8988T (cell line): ENCODE measurements at regions not wholly inside any gene's neighbourhood (a gene's known extent, or its start where the extent isn't known, plus 50 kb on each side); places are given as distances from the start of the nearest gene placed in this dataset.
"Not testable (repeated sequence)": the region's sequence is repeated elsewhere in the genome, so short reads cannot be mapped to it uniquely, and the experiment has no call there.

ENCODE experiments used
- DNase-seq: peaks from one replicate; pipeline ENCODE4 v3.0.0; 2011

- DNase-seq = no peak
Observed at GRCh38 chr22:19643448-19644313, 70.6 kb upstream of the SEPTIN5 start.

DNA sequence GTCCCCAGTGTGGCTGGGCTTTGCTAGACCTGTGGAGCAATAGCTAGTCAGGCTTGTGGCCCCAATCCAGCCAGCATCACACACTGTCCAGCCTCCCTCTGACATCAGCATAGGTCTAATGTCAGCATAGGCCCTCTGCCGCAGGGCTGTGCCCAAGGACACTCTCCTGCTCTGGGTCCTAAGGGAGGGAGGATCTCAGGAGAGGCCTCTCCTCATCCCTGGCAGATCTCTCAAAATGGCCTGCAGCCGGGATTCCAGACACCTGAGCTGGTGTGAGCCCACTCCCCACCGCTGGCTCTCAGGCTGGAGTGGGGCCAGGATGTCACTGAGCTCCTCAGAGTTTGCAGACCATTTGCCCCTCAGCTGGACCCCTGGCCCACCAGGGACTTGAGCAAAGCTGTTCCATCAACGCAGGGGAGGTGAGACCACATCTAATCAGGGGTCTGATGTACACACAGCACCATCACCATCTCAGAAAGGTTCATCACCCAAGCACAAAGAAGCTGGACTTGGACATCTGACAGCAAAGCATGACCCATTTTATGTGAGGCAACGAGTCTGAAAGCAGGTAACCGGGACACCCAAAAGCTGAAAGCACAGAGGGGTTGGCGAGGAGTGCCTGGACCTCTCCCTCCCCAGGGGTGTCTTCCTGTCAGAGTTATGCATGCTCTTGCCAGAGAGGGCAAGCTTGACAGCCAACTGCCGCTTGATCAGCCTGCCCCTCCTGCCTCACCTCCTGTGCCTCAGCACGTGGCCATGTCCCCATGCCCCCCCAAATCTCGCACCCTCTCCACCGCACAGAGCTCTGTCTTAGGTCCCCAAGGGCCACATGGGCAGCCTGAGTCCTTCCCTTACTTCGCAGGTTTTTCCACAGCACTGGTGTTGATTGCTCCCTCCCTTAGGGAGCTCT lies 69.7 kb upstream of the SEPTIN5 start:
- no peak for DNase-seq

- DNase-seq = no peak
Observed at GRCh38 chr22:19645391-19645790, 68.9 kb upstream of the SEPTIN5 start.

DNA sequence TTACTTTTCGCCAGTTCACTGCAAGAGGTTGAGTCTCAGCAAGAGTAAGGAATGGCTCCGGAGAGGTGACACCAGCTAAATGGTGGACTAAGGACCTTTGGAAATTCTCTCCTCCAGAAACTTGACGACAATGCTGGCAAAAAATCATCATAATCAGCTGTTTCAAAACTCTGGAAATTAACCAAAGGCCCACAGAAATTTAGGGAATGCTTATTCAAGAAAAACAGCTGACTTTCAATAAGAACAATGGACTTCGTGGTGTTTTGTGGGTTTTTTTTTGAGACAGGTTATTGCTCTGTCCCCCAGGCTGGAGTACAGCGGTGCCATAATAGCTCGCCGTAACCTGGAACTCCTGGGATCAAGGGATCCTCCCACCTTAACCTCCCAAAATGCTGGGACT lies 68.4 kb upstream of the SEPTIN5 start:
- DNase-seq = no peak

GRCh38 chr22:19646383-19646782 lies 67.9 kb upstream of the SEPTIN5 start:
- DNase-seq = no peak

GRCh38 chr22:19648419-19648929 lies 65.8 kb upstream of the SEPTIN5 start:
- DNase-seq = no peak

DNA sequence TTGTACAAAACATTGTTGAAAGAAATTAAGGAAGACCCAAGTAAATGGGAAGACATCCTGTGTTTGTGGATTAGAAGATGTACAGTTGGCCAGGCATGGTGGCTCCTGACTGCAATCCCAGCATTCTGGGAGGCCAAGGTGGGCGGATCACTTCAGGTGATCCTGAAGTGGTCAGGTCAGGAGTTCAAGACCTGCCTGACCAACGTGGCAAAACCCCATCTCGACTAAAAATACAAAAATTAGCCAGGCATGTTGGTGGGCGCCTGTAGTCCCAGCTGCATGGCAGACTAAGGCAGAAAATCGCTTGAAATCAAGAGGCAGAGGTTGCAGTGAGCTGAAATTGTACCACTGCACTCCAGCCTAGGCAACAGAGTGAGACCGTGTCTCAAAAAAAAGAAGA lies 62.0 kb upstream of the SEPTIN5 start:
- no peak for DNase-seq

GRCh38 chr22:19654338-19654987 lies 59.8 kb upstream of the SEPTIN5 start:
- no peak for DNase-seq

DNA sequence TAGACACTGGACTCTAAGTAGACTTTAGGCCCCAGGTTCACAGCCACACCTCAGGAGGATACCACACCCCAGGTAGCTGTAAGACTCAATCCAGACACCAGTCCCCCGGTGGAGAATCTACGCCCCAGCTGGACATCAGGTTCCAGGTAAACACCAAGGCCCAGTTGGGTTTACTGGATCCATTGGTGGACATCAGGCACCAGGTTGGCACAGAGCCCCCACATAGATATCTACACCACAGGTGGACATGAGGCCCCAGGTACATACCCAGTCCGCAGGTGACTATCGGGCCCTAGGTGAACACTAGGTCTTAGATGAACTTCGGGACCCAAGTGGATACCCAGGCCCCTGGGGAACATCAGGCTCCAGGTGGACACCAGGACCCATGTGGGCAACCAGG lies 58.9 kb upstream of the SEPTIN5 start:
- no peak for DNase-seq

GRCh38 chr22:19656541-19657251 lies 57.6 kb upstream of the SEPTIN5 start:
- no peak for DNase-seq

- DNase-seq = no peak
Observed at GRCh38 chr22:19657252-19658056, 56.8 kb upstream of the SEPTIN5 start.

DNA sequence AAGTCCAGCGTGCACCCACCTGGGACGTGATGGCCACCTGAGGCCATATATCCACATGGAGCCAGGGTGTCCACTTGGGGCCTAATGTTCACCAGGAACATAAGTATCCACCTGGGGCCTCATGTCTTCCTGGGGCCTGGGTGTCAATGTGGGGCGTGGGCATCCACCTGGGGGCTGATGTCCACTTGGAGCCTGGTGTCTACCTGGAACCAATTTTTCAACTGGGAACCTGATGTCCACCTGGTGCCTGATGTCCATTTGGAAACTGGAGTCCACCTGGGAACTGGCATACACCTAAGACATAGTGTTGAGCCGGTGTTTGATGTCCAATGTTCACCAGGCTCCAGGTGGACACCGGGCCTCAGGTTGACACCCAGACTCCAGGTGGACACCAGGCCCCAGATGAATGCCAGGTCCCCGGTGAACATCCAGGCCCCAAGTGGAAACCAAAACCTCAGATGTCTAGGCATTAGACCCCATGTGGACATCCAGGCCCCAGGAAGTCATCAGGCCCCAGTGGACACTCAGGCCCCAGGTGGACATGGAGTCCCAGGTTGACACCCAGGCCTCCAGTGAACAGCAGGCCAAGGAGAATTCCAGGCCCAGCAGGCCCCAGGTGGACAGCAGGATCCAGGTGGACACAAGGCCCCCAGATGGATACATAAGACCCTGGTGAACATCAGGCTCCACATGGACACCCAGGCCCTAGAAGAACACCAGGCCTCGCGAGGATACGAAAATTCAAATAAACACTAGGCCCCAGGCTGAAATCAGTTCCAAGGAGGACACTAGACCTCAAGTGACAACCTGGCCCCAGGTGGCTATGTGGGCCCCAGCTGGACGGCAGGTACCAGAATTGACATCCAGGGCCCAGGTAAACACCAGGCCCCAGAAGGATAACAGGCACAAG lies 56.0 kb upstream of the SEPTIN5 start:
- DNase-seq = no peak

DNA sequence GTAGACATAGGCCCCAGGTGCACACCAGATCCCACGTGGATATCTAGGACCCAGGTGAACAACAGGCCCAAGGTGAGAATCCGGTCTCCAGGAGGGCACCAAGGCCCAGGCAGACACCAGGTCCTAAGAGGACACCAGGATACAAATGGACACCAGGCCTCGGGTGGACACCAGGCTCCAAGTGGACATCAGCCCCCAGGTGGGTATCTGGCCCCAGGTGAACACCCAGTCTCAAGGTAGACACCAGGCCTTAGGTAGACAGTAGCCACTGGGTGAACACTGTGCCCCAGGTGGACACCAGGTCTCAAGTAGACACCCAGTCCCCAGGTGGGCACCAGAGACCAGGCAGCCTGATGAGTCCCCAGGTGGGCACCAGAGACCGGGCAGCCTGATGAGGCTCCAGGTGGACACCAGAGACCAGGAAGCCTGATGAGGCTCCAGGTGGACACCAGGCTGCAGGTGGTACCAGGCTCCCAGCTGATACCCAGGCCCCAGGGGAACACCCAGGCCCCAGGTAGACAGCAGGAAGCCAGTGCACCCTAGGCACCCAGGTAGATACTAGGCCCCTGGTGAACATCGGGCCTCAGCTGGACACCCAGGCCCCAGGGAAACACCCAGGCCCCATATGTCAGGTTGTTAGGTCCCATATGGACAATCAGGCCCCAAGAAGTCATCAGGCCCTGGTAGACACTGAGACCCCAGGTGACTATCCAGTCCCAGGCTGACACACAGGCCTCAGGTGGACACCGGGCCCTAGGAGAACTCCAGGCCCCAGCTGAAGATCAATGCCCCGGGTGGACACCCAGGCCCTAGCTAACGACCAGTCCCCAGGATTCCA lies 55.1 kb upstream of the SEPTIN5 start:
- no peak for DNase-seq

DNA sequence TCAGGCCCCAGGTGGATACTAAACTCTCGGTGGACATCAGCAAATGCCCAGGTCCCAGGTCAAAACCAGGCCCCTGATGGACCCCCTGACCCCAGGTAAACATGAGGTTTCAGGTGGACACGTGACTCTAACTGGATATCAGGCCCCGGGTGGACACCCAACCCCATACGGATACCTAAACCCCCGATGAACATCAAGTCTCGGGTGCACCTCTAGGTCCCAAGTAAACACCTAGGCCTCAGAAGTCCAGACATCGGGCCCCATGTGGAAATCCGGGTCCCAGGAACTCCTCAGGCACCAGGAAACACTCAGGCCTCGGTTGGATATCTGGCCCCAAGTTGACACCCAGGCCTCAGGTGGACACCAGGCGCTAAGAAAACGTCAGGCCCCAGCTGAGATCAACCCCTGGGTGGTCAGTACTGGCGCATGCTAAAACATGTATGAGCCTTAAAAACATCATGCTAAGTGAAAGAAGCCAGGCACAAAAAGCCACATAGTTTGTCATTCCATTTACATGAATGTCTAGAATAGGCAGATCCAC lies 54.4 kb upstream of the SEPTIN5 start:
- no peak for DNase-seq

GRCh38 chr22:19660583-19660982 lies 53.7 kb upstream of the SEPTIN5 start:
- not testable (repeated sequence) for DNase-seq

GRCh38 chr22:19661156-19661555 lies 53.1 kb upstream of the SEPTIN5 start:
- no peak for DNase-seq

DNA sequence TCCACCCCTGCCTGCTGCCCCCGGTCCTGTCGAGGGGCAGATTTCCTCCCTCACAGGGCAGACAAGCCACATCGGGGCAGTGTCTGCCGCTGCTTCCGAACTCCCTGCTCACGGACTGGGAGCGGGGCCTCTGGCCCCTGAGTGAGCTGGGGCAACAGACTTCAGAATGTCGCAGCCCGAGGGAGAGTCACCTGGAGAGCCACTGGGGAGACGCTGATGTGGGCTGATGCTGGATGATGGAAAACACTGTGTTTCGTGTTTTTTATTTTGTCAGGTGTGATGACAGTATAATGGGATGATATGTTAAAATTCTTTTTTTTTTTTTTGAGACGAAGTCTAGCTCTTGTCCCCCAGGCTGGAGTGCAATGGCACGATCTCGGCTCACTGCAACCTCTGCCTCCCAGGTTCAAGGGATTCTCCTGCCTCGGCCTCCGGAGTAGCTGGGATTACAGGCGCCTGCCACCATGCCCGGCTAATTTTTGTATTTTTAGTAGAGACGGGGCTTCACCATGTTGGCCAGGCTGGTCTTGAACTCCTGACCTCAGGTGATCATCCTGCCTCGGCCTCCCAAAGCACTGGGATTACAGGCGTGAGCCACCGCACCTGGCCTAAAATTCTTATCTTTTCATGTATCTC lies 52.1 kb upstream of the SEPTIN5 start:
- not testable (repeated sequence) for DNase-seq

- DNase-seq = no peak
Observed at GRCh38 chr22:19663286-19663815, 51.0 kb upstream of the SEPTIN5 start.
